ENCODE measurements at regions not wholly inside any gene's neighbourhood (a gene's known extent, or its start where the extent isn't known, plus 50 kb on each side); places are given as distances from the start of the nearest gene placed in this dataset.

DNA sequence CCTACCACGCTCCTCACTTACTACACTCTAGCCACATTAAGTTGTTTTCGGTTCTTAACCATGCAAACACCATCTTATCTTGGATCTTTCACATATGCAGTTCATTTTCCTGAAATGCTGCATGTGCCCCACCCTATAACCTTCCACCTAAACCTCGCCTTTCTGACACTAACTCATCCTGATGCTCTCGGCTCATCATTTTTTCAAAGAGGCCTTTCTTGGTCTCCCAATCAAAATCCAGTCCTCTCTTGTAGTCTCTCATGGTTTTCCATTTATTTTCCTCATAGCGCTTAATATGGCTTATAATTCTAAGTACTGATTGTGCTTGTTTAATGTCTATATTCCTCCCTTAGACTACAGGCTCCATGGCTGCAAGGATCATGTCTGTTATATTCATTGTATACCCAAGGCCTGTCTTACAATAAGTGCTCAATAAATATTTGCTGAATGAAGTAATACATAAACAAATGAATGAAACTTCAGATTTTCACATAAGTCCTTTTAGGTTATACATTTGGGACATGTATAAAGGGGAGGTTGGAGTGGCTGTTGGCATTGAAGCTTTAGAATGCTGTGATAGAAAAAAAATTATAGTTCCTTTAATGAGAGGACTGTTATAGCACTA is 79.2 kb upstream of the CDC42BPA start:
- TF ChIP-seq, protein P1, sequence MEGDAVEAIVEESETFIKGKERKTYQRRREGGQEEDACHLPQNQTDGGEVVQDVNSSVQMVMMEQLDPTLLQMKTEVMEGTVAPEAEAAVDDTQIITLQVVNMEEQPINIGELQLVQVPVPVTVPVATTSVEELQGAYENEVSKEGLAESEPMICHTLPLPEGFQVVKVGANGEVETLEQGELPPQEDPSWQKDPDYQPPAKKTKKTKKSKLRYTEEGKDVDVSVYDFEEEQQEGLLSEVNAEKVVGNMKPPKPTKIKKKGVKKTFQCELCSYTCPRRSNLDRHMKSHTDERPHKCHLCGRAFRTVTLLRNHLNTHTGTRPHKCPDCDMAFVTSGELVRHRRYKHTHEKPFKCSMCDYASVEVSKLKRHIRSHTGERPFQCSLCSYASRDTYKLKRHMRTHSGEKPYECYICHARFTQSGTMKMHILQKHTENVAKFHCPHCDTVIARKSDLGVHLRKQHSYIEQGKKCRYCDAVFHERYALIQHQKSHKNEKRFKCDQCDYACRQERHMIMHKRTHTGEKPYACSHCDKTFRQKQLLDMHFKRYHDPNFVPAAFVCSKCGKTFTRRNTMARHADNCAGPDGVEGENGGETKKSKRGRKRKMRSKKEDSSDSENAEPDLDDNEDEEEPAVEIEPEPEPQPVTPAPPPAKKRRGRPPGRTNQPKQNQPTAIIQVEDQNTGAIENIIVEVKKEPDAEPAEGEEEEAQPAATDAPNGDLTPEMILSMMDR (IDR thresholded peaks at IDR 0.05), result no peak
- DNase-seq (ENCODE audit: low spot score), result no peak
- ATAC-seq (ENCODE audit: low FRiP score), result no peak

DNA sequence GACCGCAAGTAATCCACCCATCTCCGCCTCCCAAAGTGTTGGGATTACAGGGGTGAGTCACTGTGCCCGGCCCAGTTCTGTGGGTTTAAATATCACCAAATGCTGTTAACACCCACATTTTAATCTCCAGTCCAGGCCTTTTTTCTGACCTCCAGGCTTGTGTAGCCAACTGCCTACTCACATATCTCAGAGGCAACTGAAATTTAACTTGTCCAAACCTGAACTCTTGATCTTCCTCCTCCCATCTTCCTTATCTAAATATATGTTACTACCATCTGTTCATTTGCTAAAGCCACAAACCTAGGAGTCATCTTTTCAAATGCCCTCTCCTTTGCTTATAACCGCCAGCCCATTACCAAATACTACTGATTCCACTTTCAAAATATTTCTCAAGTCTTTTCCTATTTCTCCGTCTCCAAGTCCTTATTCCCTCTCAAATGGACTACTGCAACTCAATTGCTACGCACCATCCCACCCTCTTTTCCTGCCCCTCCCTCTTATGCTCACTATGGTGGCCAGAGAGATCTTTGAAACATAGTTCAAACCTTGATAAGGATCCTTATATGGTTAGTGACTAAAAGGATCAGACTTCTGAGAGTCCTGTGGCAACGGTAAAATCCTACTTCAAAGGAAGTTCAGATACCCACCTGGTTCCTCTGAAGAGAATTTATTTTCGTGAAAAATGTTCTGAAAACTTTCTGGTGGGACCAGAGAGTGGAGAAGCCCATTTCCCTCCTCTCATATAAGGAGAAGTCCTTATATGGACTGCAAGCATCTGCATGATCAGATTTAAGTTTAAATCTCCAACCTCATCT is 78.5 kb upstream of the CDC42BPA start:
- TF ChIP-seq, protein P1 (IDR thresholded peaks at IDR 0.05), result no peak
- ATAC-seq (ENCODE audit: low FRiP score), result no peak

DNA sequence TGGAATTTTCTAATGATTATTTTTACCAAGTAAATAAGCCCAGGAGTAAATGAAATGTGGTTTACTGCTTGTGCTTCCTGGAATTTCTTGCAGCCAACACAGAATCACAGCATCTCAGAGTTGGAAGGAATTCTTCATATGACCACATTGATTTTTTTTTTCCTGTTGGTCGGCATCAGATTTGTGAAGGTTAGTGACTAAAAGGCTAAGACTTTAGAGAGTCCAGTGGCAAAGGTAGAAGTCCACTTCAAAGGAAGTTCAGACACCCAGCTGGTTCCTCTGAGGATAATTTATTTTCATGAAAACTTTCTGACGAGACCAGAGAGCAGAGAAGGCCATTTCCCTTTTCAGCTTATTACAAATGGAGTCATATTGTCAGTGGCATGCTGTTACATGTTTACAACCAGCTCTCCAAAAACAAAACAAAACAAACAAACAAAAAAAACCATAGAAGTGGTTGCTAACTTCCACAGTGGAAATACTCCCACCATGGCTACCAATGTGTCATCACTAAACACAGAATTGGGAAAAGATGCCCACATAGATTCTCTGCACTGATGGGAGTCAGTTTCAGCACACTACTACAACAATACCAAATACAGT is 77.2 kb upstream of the CDC42BPA start:
- ATAC-seq (ENCODE audit: low FRiP score) (no peak), DNase-seq (ENCODE audit: low spot score) (no peak)
- TF ChIP-seq, protein P1 (IDR thresholded peaks at IDR 0.05), result no peak

More for the DNA sequence above, 78.5 kb upstream of the CDC42BPA start:
- no peak for DNase-seq (ENCODE audit: low spot score)

DNA sequence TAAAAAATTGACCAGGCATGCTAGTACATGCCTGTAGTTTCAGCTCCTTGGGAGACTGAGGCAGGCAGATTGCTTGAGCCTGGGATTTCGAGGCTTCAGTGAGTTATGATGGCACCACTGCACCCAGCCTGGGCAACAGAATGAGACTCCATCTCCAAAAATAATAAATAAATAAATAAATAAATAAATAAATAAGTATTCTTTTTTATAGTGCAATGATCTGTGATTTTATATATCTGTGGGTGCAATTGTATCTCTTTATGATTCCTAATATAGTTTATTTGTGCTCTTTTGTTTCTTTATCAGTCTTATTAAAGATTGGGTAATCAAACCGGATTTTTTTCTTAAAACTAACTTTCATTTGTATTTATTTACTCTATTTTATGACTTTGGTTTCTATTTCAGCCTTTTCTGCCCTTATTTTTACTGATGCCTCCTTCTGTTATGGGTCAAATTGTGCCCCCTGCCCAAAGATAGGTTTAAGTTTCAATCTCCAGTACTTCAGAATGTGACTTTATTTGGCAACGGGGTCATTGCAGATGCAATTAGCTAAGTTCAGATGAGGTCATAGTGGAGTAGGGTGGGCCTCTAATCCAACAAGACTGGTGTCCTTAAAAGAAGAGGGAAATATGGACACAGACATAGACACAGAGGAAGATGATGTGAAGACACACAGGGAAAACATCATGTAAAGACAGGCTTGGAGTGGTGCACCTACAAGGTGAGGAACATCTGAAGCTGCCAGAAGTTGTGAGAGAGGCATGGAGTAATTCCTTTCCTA is 74.9 kb upstream of the CDC42BPA start:
- TF ChIP-seq, protein P1 (IDR thresholded peaks at IDR 0.05), result no peak
- DNase-seq (ENCODE audit: low spot score) (no peak), ATAC-seq (ENCODE audit: low FRiP score) (no peak)

DNA sequence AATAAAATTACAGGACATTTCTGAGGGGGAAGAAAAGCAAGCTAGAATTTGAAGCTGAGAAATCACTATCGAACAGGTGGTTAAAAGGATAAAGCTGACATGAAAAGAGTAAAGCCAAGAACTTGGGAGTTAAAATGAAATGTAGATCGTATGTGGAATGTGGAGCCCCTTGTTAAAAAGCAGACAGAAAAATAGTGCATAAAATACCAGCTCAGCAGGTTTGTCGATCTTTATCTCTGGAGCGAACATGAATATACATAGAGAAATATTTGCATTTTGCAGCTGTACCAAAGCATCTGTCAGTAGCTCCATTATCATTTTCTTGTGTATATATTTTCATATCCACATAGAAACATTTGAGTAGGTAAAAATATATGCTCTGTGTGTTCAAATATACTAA is 73.6 kb upstream of the CDC42BPA start:
- TF ChIP-seq, protein P1 (IDR thresholded peaks at IDR 0.05), result no peak
- ATAC-seq (ENCODE audit: low FRiP score), result no peak
- no peak for DNase-seq (ENCODE audit: low spot score)

DNA sequence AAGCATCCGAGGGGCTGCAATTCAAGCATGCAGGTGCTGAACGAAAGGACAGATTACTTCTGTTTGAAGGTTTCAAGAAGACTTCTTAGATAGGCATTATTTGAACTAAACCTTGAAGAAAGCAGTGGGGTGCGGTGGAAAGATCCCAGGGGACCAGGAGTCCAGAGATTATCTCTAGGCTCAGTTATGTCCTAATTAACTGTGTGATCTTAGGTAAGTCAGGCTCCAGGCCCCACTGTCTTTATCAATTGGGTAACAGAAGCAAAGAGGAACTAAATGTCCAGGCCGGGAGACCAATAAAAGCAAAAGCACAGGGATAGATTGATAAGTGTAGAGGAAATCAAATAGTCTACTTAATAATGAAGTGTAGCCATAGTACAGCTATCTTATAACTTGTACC is 72.9 kb upstream of the CDC42BPA start:
- ATAC-seq (ENCODE audit: low FRiP score) (no peak), DNase-seq (ENCODE audit: low spot score) (no peak)
- TF ChIP-seq, protein P1 (IDR thresholded peaks at IDR 0.05), result no peak

Measured in omental fat pad (tissue), 3 donors.